ENCODE measurements at regions not wholly inside any gene's neighbourhood (a gene's known extent, or its start where the extent isn't known, plus 50 kb on each side); places are given as distances from the start of the nearest gene placed in this dataset.

DNA sequence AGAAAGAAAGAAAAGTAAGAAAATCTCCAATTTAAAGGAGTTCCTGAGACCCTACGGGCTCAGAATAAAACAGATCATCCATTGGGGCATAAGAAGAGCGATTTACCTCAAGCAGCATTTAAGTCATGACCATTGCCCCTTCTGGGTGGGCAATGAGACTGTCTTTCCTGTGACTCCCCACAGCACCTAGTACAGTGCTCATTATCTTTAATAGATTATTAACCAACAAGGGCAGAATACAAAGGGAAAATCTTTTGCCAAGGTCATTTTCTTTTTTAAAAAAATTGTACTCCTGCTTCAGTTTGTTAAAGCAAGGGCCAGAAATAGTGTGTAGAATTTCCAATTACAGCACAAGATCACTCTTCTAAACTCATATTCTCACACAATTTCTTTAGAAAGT, 443.3 kb upstream of the AGTR1 start:
- H3K36me3 Mint-ChIP-seq (ENCODE audit: unreplicated experiment) = peaks cover 6% of the 10 kb centered on the region
- H3K27ac Mint-ChIP-seq (ENCODE audit: unreplicated experiment) = no peak overlapping the region
- H3K27me3 Mint-ChIP-seq (ENCODE audit: unreplicated experiment) = peaks cover 2% of the 10 kb centered on the region
- H3K4me1 Mint-ChIP-seq (ENCODE audit: low read depth, unreplicated experiment) = peaks cover under 1% of the 10 kb centered on the region
- H3K4me3 Mint-ChIP-seq (ENCODE audit: unreplicated experiment) = no peak overlapping the region
- TF ChIP-seq, protein P1, sequence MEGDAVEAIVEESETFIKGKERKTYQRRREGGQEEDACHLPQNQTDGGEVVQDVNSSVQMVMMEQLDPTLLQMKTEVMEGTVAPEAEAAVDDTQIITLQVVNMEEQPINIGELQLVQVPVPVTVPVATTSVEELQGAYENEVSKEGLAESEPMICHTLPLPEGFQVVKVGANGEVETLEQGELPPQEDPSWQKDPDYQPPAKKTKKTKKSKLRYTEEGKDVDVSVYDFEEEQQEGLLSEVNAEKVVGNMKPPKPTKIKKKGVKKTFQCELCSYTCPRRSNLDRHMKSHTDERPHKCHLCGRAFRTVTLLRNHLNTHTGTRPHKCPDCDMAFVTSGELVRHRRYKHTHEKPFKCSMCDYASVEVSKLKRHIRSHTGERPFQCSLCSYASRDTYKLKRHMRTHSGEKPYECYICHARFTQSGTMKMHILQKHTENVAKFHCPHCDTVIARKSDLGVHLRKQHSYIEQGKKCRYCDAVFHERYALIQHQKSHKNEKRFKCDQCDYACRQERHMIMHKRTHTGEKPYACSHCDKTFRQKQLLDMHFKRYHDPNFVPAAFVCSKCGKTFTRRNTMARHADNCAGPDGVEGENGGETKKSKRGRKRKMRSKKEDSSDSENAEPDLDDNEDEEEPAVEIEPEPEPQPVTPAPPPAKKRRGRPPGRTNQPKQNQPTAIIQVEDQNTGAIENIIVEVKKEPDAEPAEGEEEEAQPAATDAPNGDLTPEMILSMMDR (IDR thresholded peaks at IDR 0.05; ENCODE audit: partially characterized antibody, unreplicated experiment) = no peak
- no peak for DNase-seq
- H3K9me3 Mint-ChIP-seq (ENCODE audit: unreplicated experiment) = no peaks in the 10 kb centered on the region

- TF ChIP-seq, protein P1 (IDR thresholded peaks at IDR 0.05; ENCODE audit: partially characterized antibody, unreplicated experiment) = no peak
- H3K36me3 Mint-ChIP-seq (ENCODE audit: unreplicated experiment) = peaks cover 6% of the 10 kb centered on the region
- H3K27me3 Mint-ChIP-seq (ENCODE audit: unreplicated experiment) = peaks cover 2% of the 10 kb centered on the region
- H3K4me3 Mint-ChIP-seq (ENCODE audit: unreplicated experiment) = no peak overlapping the region
- no peaks in the 10 kb centered on the region for H3K4me1 Mint-ChIP-seq (ENCODE audit: low read depth, unreplicated experiment)
- no peak for DNase-seq
- no peaks in the 10 kb centered on the region for H3K9me3 Mint-ChIP-seq (ENCODE audit: unreplicated experiment)
- H3K27ac Mint-ChIP-seq (ENCODE audit: unreplicated experiment) = no peak overlapping the region
These were observed 441.4 kb upstream of the AGTR1 start for GRCh38 chr3:148255981-148256969.

GRCh38 chr3:148262980-148263379, 434.7 kb upstream of the AGTR1 start:
- peaks cover 2% of the 10 kb centered on the region for H3K4me1 Mint-ChIP-seq (ENCODE audit: low read depth, unreplicated experiment)
- DNase-seq = no peak
- H3K4me3 Mint-ChIP-seq (ENCODE audit: unreplicated experiment) = no peak overlapping the region
- H3K27me3 Mint-ChIP-seq (ENCODE audit: unreplicated experiment) = no peaks in the 10 kb centered on the region
- no peaks in the 10 kb centered on the region for H3K9me3 Mint-ChIP-seq (ENCODE audit: unreplicated experiment)
- H3K27ac Mint-ChIP-seq (ENCODE audit: unreplicated experiment) = no peak overlapping the region
- peaks cover under 1% of the 10 kb centered on the region for H3K36me3 Mint-ChIP-seq (ENCODE audit: unreplicated experiment)
- TF ChIP-seq, protein P1 (IDR thresholded peaks at IDR 0.05; ENCODE audit: partially characterized antibody, unreplicated experiment) = no peak

DNA sequence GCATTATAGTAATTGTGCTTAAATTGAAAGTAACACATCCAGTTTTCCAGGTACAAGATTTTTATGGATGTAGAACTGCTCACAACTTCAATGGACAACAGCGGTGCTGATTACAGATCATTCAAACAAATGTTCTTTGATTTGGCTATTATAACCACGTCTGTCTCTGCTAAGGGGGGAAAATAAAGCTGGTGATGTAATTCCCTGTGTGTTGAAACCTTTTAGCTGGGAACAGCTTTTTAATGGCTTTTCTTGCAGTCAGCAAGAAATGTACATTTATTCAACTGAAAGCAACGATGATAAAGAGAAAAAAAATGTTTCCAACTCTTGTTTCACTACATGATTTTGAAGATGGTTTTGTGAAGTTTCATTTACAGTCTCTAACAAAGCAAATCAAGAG, 431.9 kb upstream of the AGTR1 start:
- no peaks in the 10 kb centered on the region for H3K27me3 Mint-ChIP-seq (ENCODE audit: unreplicated experiment)

More for the DNA sequence above, 431.9 kb upstream of the AGTR1 start:
- H3K9me3 Mint-ChIP-seq (ENCODE audit: unreplicated experiment) = no peaks in the 10 kb centered on the region
- H3K4me1 Mint-ChIP-seq (ENCODE audit: low read depth, unreplicated experiment) = peaks cover 2% of the 10 kb centered on the region
- no peak overlapping the region for H3K4me3 Mint-ChIP-seq (ENCODE audit: unreplicated experiment)
- TF ChIP-seq, protein P1 (IDR thresholded peaks at IDR 0.05; ENCODE audit: partially characterized antibody, unreplicated experiment) = no peak
- no peak for DNase-seq
- no peak overlapping the region for H3K27ac Mint-ChIP-seq (ENCODE audit: unreplicated experiment)
- H3K36me3 Mint-ChIP-seq (ENCODE audit: unreplicated experiment) = no peaks in the 10 kb centered on the region
